ENCODE measurements at regions not wholly inside any gene's neighbourhood (a gene's known extent, or its start where the extent isn't known, plus 50 kb on each side); places are given as distances from the start of the nearest gene placed in this dataset.

DNA sequence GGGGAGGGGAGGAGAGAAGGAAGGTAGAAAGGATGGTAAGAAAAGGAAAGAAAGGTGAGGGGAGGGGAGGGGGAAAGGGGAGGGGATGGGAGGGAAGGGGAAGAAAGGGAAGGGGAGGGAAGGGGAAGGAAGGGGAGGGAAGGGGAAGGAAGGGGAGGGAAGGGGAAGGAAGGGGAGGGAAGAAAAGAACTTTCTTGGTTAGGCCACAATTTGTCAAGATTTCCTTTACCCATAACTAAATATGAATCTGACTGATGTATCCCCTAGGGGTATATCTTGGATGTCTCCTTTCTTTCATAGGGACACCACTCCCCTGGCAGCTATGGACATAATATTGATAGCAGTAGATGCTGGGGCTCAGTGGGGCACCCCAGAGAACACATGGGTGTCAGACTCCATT, 54.4 kb upstream of the PRELP start:
- dilution Hi-C loops (cut with MboI; ENCODE audit: extremely low pct_ligation_motif_present, low sequenced_read_pairs) (loop anchor here (10.0 kb wide), 1 partner anchor 56 kb away; no protein-coding TSS in a partner anchor), intact Hi-C loops (cut with micrococcal nuclease) (no loop called here)
- Histone ChIP-seq H3K79me2 (ENCODE audit: control insufficient read depth, insufficient read depth, low read length) (no peaks in the 10 kb centered on the region), H3K9me3 (replicated peaks; ENCODE audit: control insufficient read depth, insufficient read depth, low read length) (no peaks in the 10 kb centered on the region), H4K20me1 (replicated peaks; ENCODE audit: control insufficient read depth, extremely low read depth, insufficient read depth, low read length) (no peaks in the 10 kb centered on the region), H3K9ac (replicated peaks; ENCODE audit: extremely low read depth, insufficient read depth, low read length) (no peak overlapping the region), H3K27me3 (ENCODE audit: control insufficient read depth in 2 of 2, insufficient read depth in 2 of 2, low read length in 2 of 2) (peaks cover 11% of the 10 kb centered on the region in 2 experiments), H3K9me1 (replicated peaks; ENCODE audit: control insufficient read depth, extremely low read depth, insufficient read depth, low read length) (no peaks in the 10 kb centered on the region), H3K4me1 (ENCODE audit: control insufficient read depth, extremely low read depth, insufficient read depth, low read length) (no peaks in the 10 kb centered on the region), H3K4me3 (replicated peaks in 1 of 3; ENCODE audit: insufficient read depth in 1 of 3, low read depth in 1 of 3, low read length in 3 of 3) (no peak overlapping the region), H3K36me3 (ENCODE audit: control insufficient read depth in 2 of 2, extremely low read depth in 1 of 2, insufficient read depth in 2 of 2, low read length in 2 of 2) (no peaks in the 10 kb centered on the region), H3K27ac (ENCODE audit: insufficient read depth, low read depth, low read length) (no peak overlapping the region), H2AFZ (ENCODE audit: low read depth, low read length) (no peak overlapping the region), H3K4me2 (ENCODE audit: insufficient read depth, low read length) (no peak overlapping the region)
- BruUV-seq (replicated peaks), result no TSS peak
- no peak for DNase-seq (ENCODE audit: low read depth, low spot score)
- ChIA-PET CTCF (no interaction called here), POLR2A (no interaction called here)
- TF ChIP-seq POLR2AphosphoS5 (IDR thresholded peaks at IDR 0.05; ENCODE audit: insufficient read depth, low read depth, low read length), result no peak
- TF ChIP-seq, protein P1, sequence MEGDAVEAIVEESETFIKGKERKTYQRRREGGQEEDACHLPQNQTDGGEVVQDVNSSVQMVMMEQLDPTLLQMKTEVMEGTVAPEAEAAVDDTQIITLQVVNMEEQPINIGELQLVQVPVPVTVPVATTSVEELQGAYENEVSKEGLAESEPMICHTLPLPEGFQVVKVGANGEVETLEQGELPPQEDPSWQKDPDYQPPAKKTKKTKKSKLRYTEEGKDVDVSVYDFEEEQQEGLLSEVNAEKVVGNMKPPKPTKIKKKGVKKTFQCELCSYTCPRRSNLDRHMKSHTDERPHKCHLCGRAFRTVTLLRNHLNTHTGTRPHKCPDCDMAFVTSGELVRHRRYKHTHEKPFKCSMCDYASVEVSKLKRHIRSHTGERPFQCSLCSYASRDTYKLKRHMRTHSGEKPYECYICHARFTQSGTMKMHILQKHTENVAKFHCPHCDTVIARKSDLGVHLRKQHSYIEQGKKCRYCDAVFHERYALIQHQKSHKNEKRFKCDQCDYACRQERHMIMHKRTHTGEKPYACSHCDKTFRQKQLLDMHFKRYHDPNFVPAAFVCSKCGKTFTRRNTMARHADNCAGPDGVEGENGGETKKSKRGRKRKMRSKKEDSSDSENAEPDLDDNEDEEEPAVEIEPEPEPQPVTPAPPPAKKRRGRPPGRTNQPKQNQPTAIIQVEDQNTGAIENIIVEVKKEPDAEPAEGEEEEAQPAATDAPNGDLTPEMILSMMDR (IDR thresholded peaks at IDR 0.05; ENCODE audit: extremely low read depth in 1 of 2, insufficient read depth in 1 of 2, low read depth in 1 of 2, low read length in 2 of 2), result no peak
- TF ChIP-seq POLR2A (IDR thresholded peaks at IDR 0.05; ENCODE audit: low read depth, low read length), result no peak
- no peak for TF ChIP-seq FOS (IDR thresholded peaks at IDR 0.05; ENCODE audit: borderline replicate concordance, insufficient read depth, low read length)
- TF ChIP-seq MYC (IDR thresholded peaks at IDR 0.05; ENCODE audit: low read depth, low read length), result no peak
- TF ChIP-seq GATA2 (IDR thresholded peaks at IDR 0.05; ENCODE audit: insufficient read depth, insufficient read length, low read depth, low read length), result no peak
- TF ChIP-seq, protein P2, sequence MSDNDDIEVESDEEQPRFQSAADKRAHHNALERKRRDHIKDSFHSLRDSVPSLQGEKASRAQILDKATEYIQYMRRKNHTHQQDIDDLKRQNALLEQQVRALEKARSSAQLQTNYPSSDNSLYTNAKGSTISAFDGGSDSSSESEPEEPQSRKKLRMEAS (IDR thresholded peaks at IDR 0.05; ENCODE audit: insufficient read depth, insufficient read length), result no peak
- TF ChIP-seq JUN (IDR thresholded peaks at IDR 0.05; ENCODE audit: borderline replicate concordance, insufficient read depth, insufficient read length, low read depth), result no peak
- no peak for TF ChIP-seq EZH2 (IDR thresholded peaks at IDR 0.05; ENCODE audit: borderline replicate concordance, low read depth, low read length, severe bottlenecking)
- no peak for FAIRE-seq

All from endothelial cell of umbilical vein (primary cell).